ENCODE measurements at regions not wholly inside any gene's neighbourhood (a gene's known extent, or its start where the extent isn't known, plus 50 kb on each side); places are given as distances from the start of the nearest gene placed in this dataset.

- TF ChIP-seq POLR2A (IDR thresholded peaks at IDR 0.05; ENCODE audit: extremely low read depth, insufficient read length), result no peak
- TF ChIP-seq CTCF (IDR thresholded peaks at IDR 0.05; ENCODE audit: low read depth, low read length), result no peak
- no peak for TF ChIP-seq MAX (IDR thresholded peaks at IDR 0.05; ENCODE audit: low read depth, low read length)
- no peak for TF ChIP-seq MYC (IDR thresholded peaks at IDR 0.05; ENCODE audit: low read depth, low read length)
Measured at GRCh38 chr7:96415293-96415940, 93.5 kb upstream of the SLC25A13 start.

Data from NB4 (cell line).